ENCODE measurements at regions not wholly inside any gene's neighbourhood (a gene's known extent, or its start where the extent isn't known, plus 50 kb on each side); places are given as distances from the start of the nearest gene placed in this dataset.

DNA sequence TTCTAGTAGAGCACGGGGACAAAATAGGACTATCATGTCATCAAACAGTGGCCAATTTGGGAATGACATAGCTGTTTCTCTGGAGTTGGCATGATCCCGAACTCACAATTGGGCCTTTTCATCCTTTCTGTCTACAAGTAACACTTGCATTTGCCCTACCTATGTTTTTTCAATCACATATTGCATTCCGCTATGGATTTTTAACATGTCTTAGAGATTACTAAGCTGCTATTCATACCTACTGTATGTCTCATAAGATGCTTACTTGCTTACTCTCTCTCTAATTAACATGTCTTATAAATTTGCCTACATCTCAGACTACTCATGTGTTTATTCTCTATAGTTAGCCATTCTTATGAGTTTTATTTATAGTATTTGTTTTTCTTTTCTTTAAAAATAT lies 341.2 kb upstream of the CTNND2 start:
- CTCF ChIA-PET: no interaction called here
- H3K36me3 Mint-ChIP-seq (ENCODE audit: low read depth): no peaks in the 10 kb centered on the region
- no peaks in the 10 kb centered on the region for H3K4me1 Mint-ChIP-seq (ENCODE audit: low read depth)
- POLR2A ChIA-PET: no interaction called here
- no peak overlapping the region for H3K27ac Mint-ChIP-seq
- ATAC-seq (no peak), DNase-seq (no peak)
- peaks cover 21% of the 10 kb centered on the region for H3K9me3 Mint-ChIP-seq (ENCODE audit: insufficient read depth)
- no peak overlapping the region for H3K4me3 Mint-ChIP-seq
- no peaks in the 10 kb centered on the region for H3K27me3 Mint-ChIP-seq (ENCODE audit: low read depth)

DNA sequence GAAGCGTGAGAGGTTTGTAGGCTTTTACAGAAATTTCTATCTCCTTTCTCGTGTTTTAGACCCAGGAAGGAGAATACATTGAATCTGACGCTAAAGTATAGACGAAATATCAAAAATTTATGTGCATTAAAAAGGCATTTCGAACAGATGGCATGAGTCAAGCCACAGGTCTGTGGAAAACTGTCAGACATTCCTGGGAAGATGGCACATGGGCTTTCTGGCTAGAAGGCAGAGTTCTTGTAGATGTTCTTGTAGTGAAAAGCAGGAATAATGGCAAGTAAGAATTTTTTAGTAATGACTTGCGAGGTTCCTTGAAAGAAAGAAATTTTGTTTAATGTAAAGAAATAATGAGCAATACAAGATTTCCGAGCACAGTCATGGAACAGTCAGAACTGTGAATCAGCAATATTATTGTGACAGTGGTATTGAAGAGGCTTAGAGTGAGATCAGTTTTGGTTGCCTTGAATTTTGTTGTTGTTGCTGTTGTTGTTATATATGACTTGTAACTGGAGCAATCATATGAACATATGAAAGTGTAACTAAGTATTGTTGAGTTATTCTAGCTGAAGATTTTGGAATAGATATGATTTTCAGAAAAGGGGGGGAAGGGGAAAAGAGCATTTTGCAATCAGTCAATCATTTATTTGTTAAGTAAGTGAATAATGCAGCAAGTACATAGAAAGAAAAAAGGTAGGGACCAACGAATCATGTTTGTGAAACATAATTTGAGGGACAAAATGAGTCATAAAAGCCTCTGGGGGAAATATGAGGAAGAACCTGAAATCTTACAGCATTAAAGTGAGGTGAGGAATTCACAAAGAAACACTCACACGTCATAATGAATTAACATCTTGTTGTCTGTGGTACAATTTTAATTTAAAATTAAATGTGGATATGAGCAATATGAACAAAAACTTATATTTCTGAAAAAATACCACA lies 339.0 kb upstream of the CTNND2 start:
- POLR2A ChIA-PET: no interaction called here
- Mint-ChIP-seq H3K27ac (no peak overlapping the region), H3K36me3 (ENCODE audit: low read depth) (no peaks in the 10 kb centered on the region), H3K4me3 (no peak overlapping the region), H3K9me3 (ENCODE audit: insufficient read depth) (peaks cover 21% of the 10 kb centered on the region), H3K4me1 (ENCODE audit: low read depth) (no peaks in the 10 kb centered on the region), H3K27me3 (ENCODE audit: low read depth) (no peaks in the 10 kb centered on the region)
- ATAC-seq: no peak
- CTCF ChIA-PET: no interaction called here
- no peak for DNase-seq

GRCh38 chr5:12237837-12238575 lies 333.8 kb upstream of the CTNND2 start:
- ChIA-PET CTCF (no interaction called here), POLR2A (no interaction called here)
- DNase-seq: no peak
- ATAC-seq: no peak
- Mint-ChIP-seq H3K4me1 (ENCODE audit: low read depth) (no peaks in the 10 kb centered on the region), H3K36me3 (ENCODE audit: low read depth) (no peaks in the 10 kb centered on the region), H3K27ac (no peak overlapping the region), H3K4me3 (no peak overlapping the region), H3K27me3 (ENCODE audit: low read depth) (no peaks in the 10 kb centered on the region), H3K9me3 (ENCODE audit: insufficient read depth) (peaks cover 13% of the 10 kb centered on the region)

- ChIA-PET CTCF (no interaction called here), POLR2A (no interaction called here)
- H3K4me3 Mint-ChIP-seq: no peak overlapping the region
- ATAC-seq: no peak
- no peak overlapping the region for H3K27ac Mint-ChIP-seq
- H3K9me3 Mint-ChIP-seq (ENCODE audit: insufficient read depth): peaks cover 20% of the 10 kb centered on the region
- H3K4me1 Mint-ChIP-seq (ENCODE audit: low read depth): no peaks in the 10 kb centered on the region
- no peaks in the 10 kb centered on the region for H3K27me3 Mint-ChIP-seq (ENCODE audit: low read depth)
- DNase-seq: no peak
- no peaks in the 10 kb centered on the region for H3K36me3 Mint-ChIP-seq (ENCODE audit: low read depth)
Measured at GRCh38 chr5:12230659-12231058, 326.4 kb upstream of the CTNND2 start.

- H3K36me3 Mint-ChIP-seq (ENCODE audit: low read depth): no peaks in the 10 kb centered on the region
- H3K27ac Mint-ChIP-seq: no peak overlapping the region
- DNase-seq (no peak), ATAC-seq (no peak)
- ChIA-PET POLR2A (no interaction called here), CTCF (no interaction called here)
- H3K9me3 Mint-ChIP-seq (ENCODE audit: insufficient read depth): peaks cover 8% of the 10 kb centered on the region
- no peak overlapping the region for H3K4me3 Mint-ChIP-seq
- H3K27me3 Mint-ChIP-seq (ENCODE audit: low read depth): no peaks in the 10 kb centered on the region
- no peaks in the 10 kb centered on the region for H3K4me1 Mint-ChIP-seq (ENCODE audit: low read depth)
Measured at GRCh38 chr5:12217039-12217438, 312.8 kb upstream of the CTNND2 start.

DNA sequence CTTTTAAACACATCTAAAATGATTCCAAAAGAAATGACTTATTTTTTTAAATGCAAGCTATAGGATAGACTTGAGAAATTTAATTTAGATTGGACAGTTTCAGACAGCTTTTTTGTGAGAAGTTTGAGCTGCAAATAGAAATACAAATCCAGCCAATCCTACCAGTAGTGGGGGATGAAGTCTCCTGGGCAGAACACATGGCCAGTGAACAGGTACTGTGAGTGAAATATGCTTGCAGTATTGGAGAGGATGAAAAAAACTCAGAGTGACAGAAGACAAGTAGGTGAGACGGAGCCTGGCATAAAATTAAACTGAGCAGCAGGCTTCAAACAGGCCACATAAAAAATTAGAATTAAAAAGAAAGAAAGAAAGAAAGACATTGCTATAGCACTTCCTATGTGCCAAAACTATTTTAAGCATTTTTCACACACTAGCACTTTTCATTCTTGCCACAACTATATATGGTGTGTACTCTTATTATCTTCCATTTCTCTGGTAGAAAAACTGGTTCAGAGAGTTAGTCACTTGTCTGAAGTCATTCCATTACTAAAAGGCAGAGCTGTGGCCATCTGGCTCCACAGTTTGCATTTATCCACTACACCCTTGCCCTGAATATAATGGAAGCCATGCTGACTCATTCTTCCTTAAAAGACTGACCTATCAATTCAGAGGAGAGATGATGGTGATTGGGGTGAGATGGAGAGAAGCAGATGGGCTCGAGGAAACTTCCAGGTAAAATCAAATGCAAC lies 310.2 kb upstream of the CTNND2 start:
- no peak overlapping the region for H3K4me3 Mint-ChIP-seq
- no peaks in the 10 kb centered on the region for H3K4me1 Mint-ChIP-seq (ENCODE audit: low read depth)
- ATAC-seq (no peak), DNase-seq (no peak)
- no peaks in the 10 kb centered on the region for H3K27me3 Mint-ChIP-seq (ENCODE audit: low read depth)
- ChIA-PET POLR2A (no interaction called here), CTCF (no interaction called here)
- no peaks in the 10 kb centered on the region for H3K36me3 Mint-ChIP-seq (ENCODE audit: low read depth)
- H3K9me3 Mint-ChIP-seq (ENCODE audit: insufficient read depth): peaks cover 8% of the 10 kb centered on the region
- H3K27ac Mint-ChIP-seq: no peak overlapping the region

GRCh38 chr5:12208366-12209100 lies 304.3 kb upstream of the CTNND2 start:
- ATAC-seq (no peak), DNase-seq (no peak)
- H3K4me1 Mint-ChIP-seq (ENCODE audit: low read depth): no peaks in the 10 kb centered on the region
- POLR2A ChIA-PET: no interaction called here
- no peaks in the 10 kb centered on the region for H3K27me3 Mint-ChIP-seq (ENCODE audit: low read depth)
- CTCF ChIA-PET: no interaction called here
- H3K4me3 Mint-ChIP-seq: no peak overlapping the region
- H3K27ac Mint-ChIP-seq: no peak overlapping the region
- peaks cover 27% of the 10 kb centered on the region for H3K9me3 Mint-ChIP-seq (ENCODE audit: insufficient read depth)
- H3K36me3 Mint-ChIP-seq (ENCODE audit: low read depth): no peaks in the 10 kb centered on the region

DNA sequence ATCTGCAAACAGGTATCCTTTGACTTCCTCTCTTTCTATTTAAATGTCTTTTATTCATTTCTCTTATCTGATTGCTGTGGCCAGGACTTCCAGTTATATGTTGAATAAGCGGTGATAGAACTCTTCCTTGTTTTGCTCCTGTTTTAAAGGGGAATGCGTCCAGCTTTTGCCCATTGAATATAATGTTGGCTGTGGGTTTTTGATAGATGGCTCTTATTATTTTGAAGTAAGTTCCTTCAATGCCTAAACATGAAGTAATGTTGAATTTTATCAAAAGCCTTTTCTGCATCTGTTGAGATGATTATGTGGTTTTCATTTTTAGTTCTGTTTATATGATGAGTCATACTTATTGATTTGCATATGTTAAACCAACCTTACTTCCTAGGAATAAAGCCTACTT lies 300.5 kb upstream of the CTNND2 start:
- DNase-seq: no peak
- ChIA-PET POLR2A (no interaction called here), CTCF (no interaction called here)
- no peak overlapping the region for H3K27ac Mint-ChIP-seq
- no peaks in the 10 kb centered on the region for H3K36me3 Mint-ChIP-seq (ENCODE audit: low read depth)
- no peak overlapping the region for H3K4me3 Mint-ChIP-seq
- H3K27me3 Mint-ChIP-seq (ENCODE audit: low read depth): no peaks in the 10 kb centered on the region
- ATAC-seq: no peak
- H3K9me3 Mint-ChIP-seq (ENCODE audit: insufficient read depth): peaks cover 27% of the 10 kb centered on the region
- H3K4me1 Mint-ChIP-seq (ENCODE audit: low read depth): no peaks in the 10 kb centered on the region

GRCh38 chr5:12193536-12193935 lies 289.3 kb upstream of the CTNND2 start:
- no peak overlapping the region for H3K4me3 Mint-ChIP-seq
- no peaks in the 10 kb centered on the region for H3K27me3 Mint-ChIP-seq (ENCODE audit: low read depth)
- ChIA-PET CTCF (no interaction called here), POLR2A (no interaction called here)
- no peak overlapping the region for H3K27ac Mint-ChIP-seq
- H3K36me3 Mint-ChIP-seq (ENCODE audit: low read depth): no peaks in the 10 kb centered on the region
- no peak for ATAC-seq
- peaks cover 11% of the 10 kb centered on the region for H3K9me3 Mint-ChIP-seq (ENCODE audit: insufficient read depth)
- no peaks in the 10 kb centered on the region for H3K4me1 Mint-ChIP-seq (ENCODE audit: low read depth)
- DNase-seq: no peak

DNA sequence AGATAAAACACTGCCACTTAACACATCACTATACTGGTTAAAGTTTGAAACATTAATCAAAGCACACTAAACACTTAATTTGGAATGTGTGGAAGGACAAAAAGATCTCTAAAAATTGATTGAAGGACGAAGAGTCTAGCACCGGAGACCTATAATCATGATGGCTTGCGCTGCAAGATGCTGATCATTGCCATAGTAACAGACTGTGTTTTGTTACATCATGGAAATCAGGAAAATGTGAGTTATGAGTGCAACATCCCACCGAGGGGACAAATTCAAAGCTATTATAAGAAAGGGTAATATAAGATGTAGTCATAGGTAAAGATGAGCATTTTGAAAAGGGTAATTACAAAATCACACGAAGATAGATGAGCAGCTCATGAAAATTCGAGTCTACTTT lies 278.8 kb upstream of the CTNND2 start:
- DNase-seq (no peak), ATAC-seq (no peak)
- Mint-ChIP-seq H3K36me3 (ENCODE audit: low read depth) (no peaks in the 10 kb centered on the region), H3K9me3 (ENCODE audit: insufficient read depth) (peaks cover 3% of the 10 kb centered on the region), H3K4me3 (no peak overlapping the region), H3K4me1 (ENCODE audit: low read depth) (no peaks in the 10 kb centered on the region), H3K27me3 (ENCODE audit: low read depth) (no peaks in the 10 kb centered on the region), H3K27ac (no peak overlapping the region)
- ChIA-PET POLR2A (no interaction called here), CTCF (no interaction called here)

GRCh38 chr5:12177851-12178250 lies 273.6 kb upstream of the CTNND2 start:
- Mint-ChIP-seq H3K4me3 (no peak overlapping the region), H3K27ac (no peak overlapping the region), H3K36me3 (ENCODE audit: low read depth) (no peaks in the 10 kb centered on the region), H3K27me3 (ENCODE audit: low read depth) (no peaks in the 10 kb centered on the region), H3K9me3 (ENCODE audit: insufficient read depth) (peaks cover 5% of the 10 kb centered on the region), H3K4me1 (ENCODE audit: low read depth) (no peaks in the 10 kb centered on the region)
- ChIA-PET CTCF (no interaction called here), POLR2A (no interaction called here)
- DNase-seq (no peak), ATAC-seq (no peak)

GRCh38 chr5:12177225-12177624 lies 273.0 kb upstream of the CTNND2 start:
- DNase-seq: no peak
- POLR2A ChIA-PET: no interaction called here
- ATAC-seq: no peak
- Mint-ChIP-seq H3K4me1 (ENCODE audit: low read depth) (no peaks in the 10 kb centered on the region), H3K36me3 (ENCODE audit: low read depth) (no peaks in the 10 kb centered on the region), H3K27ac (no peak overlapping the region), H3K9me3 (ENCODE audit: insufficient read depth) (peaks cover 5% of the 10 kb centered on the region), H3K4me3 (no peak overlapping the region), H3K27me3 (ENCODE audit: low read depth) (no peaks in the 10 kb centered on the region)
- CTCF ChIA-PET: no interaction called here
